ENCODE measurements at regions not wholly inside any gene's neighbourhood (a gene's known extent, or its start where the extent isn't known, plus 50 kb on each side); places are given as distances from the start of the nearest gene placed in this dataset.

- no peak for DNase-seq (ENCODE audit: low read depth)
- no peak for TF ChIP-seq CTCF (IDR thresholded peaks at IDR 0.05; ENCODE audit: insufficient read depth, low read depth, low read length, missing control alignments)
- H3K4me3 ChIP-seq (ENCODE audit: low read length), result no peak overlapping the region
Observed at GRCh38 chr1:13964768-13965167, 264.8 kb downstream of the PRDM2 start.

GRCh38 chr1:13965770-13966398 lies 265.9 kb downstream of the PRDM2 start:
- peak; percentile 52 for TF ChIP-seq CTCF (IDR thresholded peaks at IDR 0.05; ENCODE audit: insufficient read depth, low read depth, low read length, missing control alignments)
- DNase-seq (ENCODE audit: low read depth), result peak; percentile 52
- H3K4me3 ChIP-seq (ENCODE audit: low read length), result no peak overlapping the region

DNA sequence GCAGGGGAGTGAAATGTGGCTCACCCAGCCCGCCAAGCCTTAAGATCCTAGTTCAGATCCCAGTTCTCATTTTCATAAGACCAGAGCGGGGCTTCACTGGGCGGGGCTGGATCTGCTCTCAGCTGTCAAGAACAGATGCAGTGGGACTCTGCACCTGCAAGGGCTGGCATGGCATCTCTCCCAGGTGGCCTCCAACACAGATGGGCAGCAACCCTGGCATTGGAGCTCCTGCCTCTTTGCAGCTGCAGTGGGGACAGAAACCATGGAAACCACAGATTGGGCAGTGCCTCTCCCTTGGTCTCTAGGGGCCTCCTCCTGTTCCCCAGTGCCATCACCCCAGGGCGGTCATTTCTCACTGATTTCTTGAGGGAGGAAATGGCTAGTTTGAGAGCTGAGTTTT lies 267.7 kb downstream of the PRDM2 start:
- no peak for TF ChIP-seq CTCF (IDR thresholded peaks at IDR 0.05; ENCODE audit: insufficient read depth, low read depth, low read length, missing control alignments)
- no peak for DNase-seq (ENCODE audit: low read depth)

DNA sequence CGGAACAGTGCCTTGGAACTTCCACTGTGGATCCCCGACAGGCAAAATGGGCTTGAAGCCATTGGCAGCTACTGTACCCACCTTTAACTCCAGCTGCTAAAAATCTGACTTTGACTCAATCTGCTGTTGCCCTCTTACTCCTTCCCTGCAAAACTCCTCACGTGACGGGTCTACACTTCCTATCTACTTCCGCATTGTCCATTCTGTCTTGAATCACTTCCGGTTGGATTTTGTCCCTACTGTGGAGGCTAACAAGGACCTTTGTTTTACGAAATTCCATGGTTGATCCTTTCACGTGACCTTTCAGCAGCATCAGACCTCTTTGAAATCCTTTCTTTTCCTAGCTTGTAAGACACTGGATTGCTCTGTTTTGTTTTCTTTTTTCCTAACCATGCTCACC lies 268.4 kb downstream of the PRDM2 start:
- no peak for TF ChIP-seq CTCF (IDR thresholded peaks at IDR 0.05; ENCODE audit: insufficient read depth, low read depth, low read length, missing control alignments)
- no peak for DNase-seq (ENCODE audit: low read depth)
- H3K4me3 ChIP-seq (ENCODE audit: low read length), result no peak overlapping the region

More for the DNA sequence above, 267.7 kb downstream of the PRDM2 start:
- no peak overlapping the region for H3K4me3 ChIP-seq (ENCODE audit: low read length)

DNA sequence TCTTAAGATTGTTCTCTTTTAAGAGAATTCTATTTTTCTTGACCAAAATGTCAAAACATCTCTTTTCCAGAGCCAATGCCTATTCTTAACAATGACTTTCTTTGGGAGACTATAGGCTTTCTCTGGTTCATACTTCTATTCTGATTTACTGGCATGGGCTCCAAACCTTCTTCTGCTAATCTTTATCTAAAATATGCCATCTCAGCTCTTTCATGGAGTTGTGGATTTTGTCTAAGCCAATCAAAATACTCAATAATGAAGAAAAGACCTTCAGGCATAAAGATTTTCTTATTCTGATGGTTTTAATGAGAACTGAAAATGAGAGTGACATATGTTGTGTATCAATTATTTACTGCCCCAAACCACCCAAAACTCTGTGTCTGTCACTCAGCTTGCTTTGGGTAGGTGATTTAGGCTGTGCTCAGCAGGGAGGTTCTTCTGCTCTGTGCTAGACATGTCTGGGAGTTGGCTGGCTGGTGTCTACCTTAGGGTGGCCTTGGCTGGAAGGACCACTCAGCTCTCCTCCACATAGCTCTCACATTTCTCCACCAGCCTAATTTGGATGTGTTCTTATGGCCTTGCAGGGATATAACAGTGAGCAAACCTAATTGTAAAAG lies 270.8 kb downstream of the PRDM2 start:
- no peak for DNase-seq (ENCODE audit: low read depth)
- no peak overlapping the region for H3K4me3 ChIP-seq (ENCODE audit: low read length)
- TF ChIP-seq CTCF (IDR thresholded peaks at IDR 0.05; ENCODE audit: insufficient read depth, low read depth, low read length, missing control alignments), result no peak

DNA sequence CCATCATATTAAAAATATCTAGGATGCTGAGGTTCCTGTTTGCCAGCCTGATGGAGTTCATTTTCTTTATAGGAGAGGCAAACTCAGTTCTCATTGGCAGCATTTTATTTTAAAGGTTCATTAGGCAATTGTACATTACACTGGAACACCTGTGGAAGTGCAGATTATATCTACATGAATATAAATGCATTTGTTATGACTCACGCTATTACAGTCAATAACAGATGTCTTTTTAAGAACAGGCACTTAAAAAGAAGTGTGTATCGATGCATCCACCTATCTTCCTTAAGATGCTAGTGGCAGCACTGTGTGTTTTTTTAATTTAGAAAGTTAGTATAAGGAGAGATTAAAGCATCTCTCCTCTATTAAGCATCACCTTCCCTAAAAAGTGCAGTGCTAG lies 276.5 kb downstream of the PRDM2 start:
- no peak for TF ChIP-seq CTCF (IDR thresholded peaks at IDR 0.05; ENCODE audit: insufficient read depth, low read depth, low read length, missing control alignments)
- DNase-seq (ENCODE audit: low read depth), result no peak
- H3K4me3 ChIP-seq (ENCODE audit: low read length), result no peak overlapping the region

- TF ChIP-seq CTCF (IDR thresholded peaks at IDR 0.05; ENCODE audit: insufficient read depth, low read depth, low read length, missing control alignments), result no peak
- DNase-seq (ENCODE audit: low read depth), result no peak
- H3K4me3 ChIP-seq (ENCODE audit: low read length), result no peak overlapping the region
Observed at GRCh38 chr1:13981142-13981541, 281.2 kb downstream of the PRDM2 start.

All from epithelial cell of esophagus (primary cell).